Activated T-helper 1 cell treated with anti-CD3 and anti-CD28 coated beads, Interleukin-2, amount 50 U/mL, for 16 hours (primary cell): ENCODE measurements at regions not wholly inside any gene's neighbourhood (a gene's known extent, or its start where the extent isn't known, plus 50 kb on each side); places are given as distances from the start of the nearest gene placed in this dataset.

Source experiments
- DNase-seq, 2 donors: peaks; one replicate each; pipeline ENCODE4 v3.0.0-alpha.2; 2020; ENCODE audit warnings: low read depth in 1 of 2, low spot score in 1 of 2

DNA sequence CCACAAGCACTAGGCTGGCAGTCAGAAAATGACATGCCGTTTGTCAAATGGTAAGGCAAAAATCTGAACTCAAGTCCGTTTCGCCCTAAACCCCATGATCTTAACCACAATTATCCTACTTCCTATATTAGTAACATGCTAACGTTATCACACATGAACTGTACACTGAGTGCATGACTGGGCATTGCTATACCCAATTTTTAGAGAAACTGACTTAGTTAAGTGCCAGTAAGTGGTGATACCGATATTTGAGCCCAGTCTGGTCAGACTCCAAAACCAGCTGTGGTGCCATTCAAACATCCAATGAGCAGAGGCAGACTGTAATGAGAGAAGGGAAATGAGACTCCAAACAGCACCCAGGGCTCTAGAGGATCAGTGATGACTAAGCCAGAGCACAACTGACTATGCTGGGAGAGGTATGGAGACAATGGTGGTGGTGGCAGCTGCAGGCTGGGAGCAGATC lies 311.7 kb upstream of the PKDCC start:
- DNase-seq, result no peak

DNA sequence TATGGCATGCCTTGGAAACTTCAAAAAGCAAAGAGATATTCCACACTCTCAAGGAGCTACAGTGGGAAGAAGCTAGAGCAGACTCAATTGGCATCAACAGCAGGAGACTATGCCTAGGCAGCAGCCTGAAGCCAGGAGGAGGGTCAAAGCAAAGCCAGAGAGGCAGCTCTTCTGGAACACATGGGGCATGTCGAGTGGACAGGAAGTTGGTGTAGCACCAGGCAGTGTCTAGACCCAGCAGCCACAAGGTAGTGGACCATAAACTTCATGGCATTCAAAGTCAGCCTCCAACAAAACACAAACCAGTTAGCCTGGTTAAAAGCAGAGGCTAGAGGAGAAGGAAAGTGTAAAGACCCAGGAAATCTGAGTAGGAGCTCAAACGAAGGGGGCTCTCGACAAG lies 311.2 kb upstream of the PKDCC start:
- no peak for DNase-seq

DNA sequence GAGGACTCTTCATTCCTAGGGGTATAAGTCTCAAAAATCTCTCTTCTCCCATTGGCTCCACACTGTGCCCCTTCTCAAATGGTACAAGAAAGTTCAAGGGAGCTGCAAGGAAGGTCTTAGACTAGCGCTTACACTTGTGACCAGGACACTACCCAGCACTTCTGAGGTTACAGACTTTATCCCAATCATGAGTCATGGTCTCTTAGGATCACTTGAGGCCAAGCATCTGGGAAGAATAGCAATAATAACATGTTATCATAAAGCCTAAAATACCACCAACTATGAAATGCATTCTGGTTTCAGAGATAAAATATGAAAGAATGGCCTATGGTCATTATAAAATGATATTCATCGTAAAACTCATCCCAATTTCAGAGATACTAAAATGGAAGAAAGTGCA lies 309.9 kb upstream of the PKDCC start:
- no peak for DNase-seq

- no peak for DNase-seq
Measured at GRCh38 chr2:41741951-41742595, 305.7 kb upstream of the PKDCC start.

GRCh38 chr2:41743324-41743723 lies 304.5 kb upstream of the PKDCC start:
- no peak for DNase-seq

- DNase-seq, result no peak
Measured at GRCh38 chr2:41750829-41751228, 297.0 kb upstream of the PKDCC start.

DNA sequence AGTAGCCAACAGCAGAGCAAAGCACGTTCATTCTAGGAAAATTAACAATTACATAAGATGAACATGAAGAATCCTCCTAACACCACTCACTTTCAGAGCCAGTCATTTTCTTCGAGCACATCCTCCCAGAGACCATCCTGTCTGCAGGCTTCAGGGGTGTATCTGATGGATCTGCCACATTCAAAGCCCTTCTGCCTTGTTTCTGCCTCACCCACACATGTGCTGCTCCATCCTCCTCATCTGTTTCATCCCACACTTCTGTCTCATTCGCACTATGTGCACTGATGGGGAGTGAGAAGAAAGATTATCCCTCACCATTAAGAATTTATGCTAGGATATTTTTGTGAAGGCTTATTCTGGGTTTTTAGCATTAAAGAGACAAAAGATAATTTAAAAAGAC lies 287.9 kb upstream of the PKDCC start:
- DNase-seq, result no peak

- no peak for DNase-seq
Measured at GRCh38 chr2:41763141-41763540, 284.7 kb upstream of the PKDCC start.

GRCh38 chr2:41764131-41764530 lies 283.7 kb upstream of the PKDCC start:
- DNase-seq, result no peak

DNA sequence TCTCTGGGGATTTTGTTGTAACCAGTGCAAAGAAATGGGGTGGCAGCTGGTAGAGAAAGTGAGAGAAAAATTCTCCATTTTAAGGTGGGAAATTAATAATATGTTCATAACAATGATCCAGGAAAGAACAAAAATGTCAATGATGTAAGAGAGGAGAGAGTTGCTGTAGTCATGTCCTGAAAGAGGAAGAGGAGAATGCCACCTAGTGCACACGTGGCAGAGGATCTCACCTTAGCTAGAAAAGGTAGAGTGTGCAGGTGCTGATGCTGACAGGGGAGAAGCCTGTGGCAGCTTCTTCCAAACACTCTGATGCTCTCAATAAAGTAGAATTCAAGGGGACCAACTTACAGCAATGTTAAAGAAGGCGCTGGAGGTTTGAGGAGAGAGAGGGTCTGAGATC lies 282.9 kb upstream of the PKDCC start:
- DNase-seq, result no peak

DNA sequence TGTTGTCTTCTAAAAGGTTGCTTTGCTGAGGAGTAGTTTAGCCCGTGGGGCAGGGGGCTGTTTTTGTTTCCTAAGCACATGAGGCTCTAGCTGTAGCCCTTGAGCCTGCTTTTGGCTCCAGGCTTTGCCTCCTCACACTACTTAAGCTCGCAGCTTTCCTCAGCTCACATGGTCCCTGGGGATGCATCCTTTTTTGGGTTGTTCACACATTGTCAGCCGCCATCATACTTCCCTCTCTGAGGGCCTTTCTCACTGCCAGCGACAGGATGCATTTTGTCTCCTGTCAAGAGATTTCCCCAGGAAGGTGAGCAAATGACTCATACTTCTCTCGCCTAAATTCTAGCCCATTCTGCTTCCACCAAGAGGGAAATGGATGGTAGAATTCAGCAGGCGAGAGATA lies 279.5 kb upstream of the PKDCC start:
- DNase-seq, result no peak

- DNase-seq, result no peak
Measured at GRCh38 chr2:41771710-41772109, 276.1 kb upstream of the PKDCC start.

DNA sequence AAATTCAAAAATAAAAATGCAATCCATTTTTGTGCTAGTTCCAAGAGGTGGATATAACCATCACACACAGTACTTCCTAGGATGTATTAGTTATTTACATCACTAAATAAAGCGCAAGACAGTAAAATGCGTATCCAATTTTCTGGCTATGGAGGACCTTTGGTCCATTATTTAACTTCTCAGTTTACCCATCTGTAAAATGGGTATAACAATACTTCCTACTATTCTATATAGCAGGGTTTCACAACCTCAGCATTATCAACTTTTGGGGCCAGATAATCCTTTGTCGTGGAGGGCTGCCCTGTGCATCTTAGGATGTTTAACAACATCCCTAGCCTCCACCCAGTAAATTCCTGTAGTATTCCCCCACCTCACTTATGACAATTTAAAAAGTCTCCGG lies 275.1 kb upstream of the PKDCC start:
- no peak for DNase-seq

DNA sequence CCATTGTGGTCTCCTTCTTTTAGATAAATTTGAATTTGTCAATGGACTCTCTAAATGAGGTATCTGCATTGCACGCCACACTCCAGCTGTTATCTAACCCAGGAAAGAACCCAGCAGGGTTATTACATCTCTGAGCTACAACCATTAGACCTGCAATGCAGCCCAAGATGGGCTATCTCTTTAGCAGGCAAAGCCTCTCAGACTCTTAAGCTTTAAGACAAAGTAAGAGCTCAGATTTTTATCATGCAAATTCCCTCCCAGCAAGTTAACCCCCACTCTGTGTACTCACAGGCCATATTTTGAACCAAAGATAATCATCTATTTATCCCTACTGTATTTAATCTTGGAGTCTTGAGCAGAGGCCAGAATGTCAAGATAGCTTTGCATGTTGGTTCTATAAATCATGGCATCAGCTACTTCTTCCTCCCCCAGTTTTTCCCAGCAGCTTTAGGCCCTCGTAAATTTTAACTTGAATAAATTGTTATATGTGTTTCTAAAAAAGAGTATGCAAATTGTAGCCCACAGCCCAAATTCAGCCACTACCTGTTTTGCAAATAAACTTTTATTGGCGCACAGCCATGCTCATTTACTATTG lies 273.7 kb upstream of the PKDCC start:
- DNase-seq, result no peak

DNA sequence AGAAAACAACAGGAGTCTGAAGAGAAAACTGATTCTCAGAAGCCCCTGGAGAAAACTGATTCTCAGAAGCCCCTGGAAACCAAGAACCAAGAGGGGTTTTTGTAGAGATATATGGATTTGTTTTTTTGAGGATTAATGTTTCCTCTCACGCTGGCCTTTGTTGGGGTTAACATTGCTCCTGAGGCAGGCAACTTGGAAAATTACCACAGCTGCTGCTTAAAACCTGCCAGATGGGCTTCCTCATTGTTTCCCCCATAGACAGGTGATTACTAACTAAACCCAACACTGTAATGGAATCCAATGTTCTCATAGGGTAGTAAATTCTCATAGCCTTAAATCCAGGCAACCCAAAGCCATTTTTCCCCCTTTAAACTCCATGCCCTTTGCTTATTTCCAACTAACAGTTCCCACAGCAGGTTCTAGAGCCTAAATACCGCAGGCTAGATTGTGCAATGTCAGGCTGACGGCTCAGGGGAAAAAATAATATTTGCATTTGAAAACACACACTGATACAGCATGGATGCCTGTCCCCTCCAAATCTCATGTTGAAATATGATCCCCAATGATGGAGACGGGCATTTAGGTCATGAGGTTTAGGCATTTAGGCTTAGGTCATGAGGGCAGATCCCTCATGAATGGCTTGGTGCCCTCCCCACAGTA lies 272.3 kb upstream of the PKDCC start:
- DNase-seq, result no peak

- DNase-seq, result no peak
Measured at GRCh38 chr2:41779888-41780287, 267.9 kb upstream of the PKDCC start.

DNA sequence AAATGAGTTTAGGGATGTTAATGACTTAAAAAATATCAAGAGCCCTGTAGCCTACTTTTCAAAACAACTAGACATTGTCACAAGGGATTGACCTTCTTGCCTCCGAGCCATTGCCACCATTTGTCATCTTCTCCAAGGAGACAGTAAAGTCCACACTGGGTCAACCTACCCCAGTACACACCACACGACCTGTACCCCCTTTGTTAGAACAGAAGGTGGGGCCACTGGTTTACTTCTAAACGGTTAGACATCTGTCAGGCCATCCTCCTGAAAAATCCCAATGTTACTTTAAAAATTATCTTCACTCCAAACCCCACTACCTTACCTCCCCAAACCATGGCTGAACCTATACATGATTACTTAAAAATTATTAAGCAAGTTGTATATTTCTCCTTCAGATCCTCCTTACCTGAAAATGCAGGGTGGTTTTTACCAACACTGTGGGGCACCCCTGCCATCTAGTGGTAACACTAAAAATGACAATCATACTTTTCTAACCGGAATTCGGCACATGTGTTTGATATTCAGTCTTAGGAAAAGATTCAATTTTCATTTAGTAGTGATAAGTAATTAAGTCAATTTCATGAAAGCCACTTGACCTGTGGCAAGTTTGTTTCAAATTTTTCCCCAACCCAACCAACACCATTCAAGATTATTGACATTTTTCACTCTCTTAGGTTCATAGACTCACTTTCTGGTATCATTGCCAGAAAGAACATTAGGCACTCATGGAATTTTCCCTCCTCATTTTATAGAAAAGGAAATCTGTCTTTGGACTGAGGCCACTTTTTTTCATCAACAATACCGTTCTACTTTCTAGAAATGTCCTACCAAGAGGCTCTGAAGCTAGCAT lies 265.3 kb upstream of the PKDCC start:
- no peak for DNase-seq

GRCh38 chr2:41784496-41784895 lies 263.3 kb upstream of the PKDCC start:
- no peak for DNase-seq

- DNase-seq, result no peak
Measured at GRCh38 chr2:41785251-41786022, 262.4 kb upstream of the PKDCC start.

DNA sequence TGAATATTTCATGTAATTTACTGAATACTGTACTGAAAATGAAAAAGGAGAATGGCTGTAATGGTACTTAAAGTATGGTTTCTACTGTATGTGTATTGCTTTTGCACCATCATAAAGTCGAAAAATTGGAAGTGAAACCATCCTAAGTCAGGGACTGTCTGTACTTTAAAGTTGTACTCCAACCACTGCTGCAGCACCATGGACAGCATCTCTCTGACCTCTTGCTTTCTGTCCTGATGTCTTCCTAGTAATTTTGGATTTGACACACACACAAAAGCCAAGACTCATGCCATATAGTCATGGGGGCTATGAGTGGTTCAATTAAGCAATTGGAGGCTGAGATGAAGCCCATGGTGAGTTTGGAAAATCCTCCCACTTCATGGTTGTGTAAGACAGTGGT lies 256.3 kb upstream of the PKDCC start:
- no peak for DNase-seq

GRCh38 chr2:41803361-41803760 lies 244.5 kb upstream of the PKDCC start:
- DNase-seq, result no peak
